ENCODE measurements at regions not wholly inside any gene's neighbourhood (a gene's known extent, or its start where the extent isn't known, plus 50 kb on each side); places are given as distances from the start of the nearest gene placed in this dataset.

- no peak overlapping the region for H3K27ac ChIP-seq
- TF ChIP-seq, protein P1, sequence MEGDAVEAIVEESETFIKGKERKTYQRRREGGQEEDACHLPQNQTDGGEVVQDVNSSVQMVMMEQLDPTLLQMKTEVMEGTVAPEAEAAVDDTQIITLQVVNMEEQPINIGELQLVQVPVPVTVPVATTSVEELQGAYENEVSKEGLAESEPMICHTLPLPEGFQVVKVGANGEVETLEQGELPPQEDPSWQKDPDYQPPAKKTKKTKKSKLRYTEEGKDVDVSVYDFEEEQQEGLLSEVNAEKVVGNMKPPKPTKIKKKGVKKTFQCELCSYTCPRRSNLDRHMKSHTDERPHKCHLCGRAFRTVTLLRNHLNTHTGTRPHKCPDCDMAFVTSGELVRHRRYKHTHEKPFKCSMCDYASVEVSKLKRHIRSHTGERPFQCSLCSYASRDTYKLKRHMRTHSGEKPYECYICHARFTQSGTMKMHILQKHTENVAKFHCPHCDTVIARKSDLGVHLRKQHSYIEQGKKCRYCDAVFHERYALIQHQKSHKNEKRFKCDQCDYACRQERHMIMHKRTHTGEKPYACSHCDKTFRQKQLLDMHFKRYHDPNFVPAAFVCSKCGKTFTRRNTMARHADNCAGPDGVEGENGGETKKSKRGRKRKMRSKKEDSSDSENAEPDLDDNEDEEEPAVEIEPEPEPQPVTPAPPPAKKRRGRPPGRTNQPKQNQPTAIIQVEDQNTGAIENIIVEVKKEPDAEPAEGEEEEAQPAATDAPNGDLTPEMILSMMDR (conservative IDR thresholded peaks at IDR 0.05; ENCODE audit: low read depth), result no peak
- POLR2A ChIA-PET (ENCODE audit: low non-redundant PET), result no interaction called here
- no peak for DNase-seq (ENCODE audit: low spot score)
- CTCF ChIA-PET, result no interaction called here
Observed at GRCh38 chr9:703392-703791, 138.1 kb upstream of the DMRT1 start.

DNA sequence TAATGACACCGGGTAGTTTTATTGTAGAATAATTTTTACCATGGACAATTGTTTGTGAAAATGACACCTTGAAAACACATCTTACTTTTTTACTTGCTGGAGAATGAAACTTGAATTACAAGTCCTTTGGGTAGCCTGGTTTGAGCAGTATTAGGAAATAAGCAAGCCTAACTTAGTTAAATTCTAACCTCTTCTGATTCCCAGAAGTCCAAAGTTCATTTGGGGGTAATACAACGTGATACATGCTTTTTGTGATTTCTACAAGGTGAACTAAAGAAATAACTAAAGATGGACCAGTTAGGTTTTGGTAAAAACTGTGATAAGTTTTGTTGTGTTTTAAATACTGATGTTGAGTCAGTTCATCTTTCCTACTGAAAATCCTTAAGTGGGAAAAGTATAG lies 135.4 kb upstream of the DMRT1 start:
- POLR2A ChIA-PET (ENCODE audit: low non-redundant PET), result no interaction called here
- TF ChIP-seq, protein P1 (conservative IDR thresholded peaks at IDR 0.05; ENCODE audit: low read depth), result no peak
- DNase-seq (ENCODE audit: low spot score), result no peak
- CTCF ChIA-PET, result no interaction called here
- H3K27ac ChIP-seq, result no peak overlapping the region

DNA sequence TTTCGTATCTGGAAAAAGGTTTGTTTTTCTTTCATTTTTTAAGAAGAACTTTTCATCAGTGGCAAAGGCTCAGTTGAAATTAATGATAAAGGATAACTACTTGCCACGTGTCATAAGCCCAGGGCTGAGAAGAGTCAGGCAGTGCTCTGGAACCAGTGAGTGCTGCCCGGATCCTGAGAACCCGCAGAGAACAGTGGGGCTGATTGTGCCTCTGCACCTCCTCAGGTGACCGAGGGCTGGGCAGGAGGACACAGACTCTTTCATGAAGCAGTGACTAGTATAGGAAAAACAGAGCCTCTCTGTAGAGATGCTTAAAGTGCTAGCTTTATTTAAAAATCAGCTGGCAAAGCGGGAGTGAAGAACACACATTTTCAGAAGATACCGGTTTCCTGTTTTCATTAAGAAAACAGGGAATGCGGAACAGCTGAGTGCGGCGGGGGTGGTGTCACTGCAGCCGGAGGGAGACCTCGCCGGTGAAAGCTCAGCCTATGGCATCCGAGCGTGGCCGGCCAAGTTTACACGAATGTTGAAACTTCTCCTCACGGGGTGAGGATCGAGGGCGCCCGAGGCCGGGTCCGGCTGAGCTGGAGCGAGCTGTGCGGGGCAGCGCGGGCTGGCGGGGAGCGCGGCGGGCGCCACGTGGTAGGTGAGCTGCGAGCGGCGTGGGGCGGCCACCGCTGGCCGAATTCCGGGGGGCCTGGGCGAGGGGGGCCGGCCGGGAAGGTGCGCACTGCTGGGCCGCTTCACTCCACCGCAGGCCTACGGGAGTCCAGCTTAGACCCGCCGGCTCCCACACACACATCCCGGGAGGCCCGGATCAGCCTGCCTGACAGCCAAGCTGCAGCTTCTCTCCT lies 134.7 kb upstream of the DMRT1 start:
- ChIA-PET POLR2A (ENCODE audit: low non-redundant PET) (no interaction called here), CTCF (interaction anchor here (1.1 kb wide), 1 partner anchor 94 kb away, joined by 4 read pairs; no protein-coding TSS in a partner anchor)
- TF ChIP-seq, protein P1 (conservative IDR thresholded peaks at IDR 0.05; ENCODE audit: low read depth), result no peak
- no peak for DNase-seq (ENCODE audit: low spot score)
- peak overlapping the region; percentile 79 for H3K27ac ChIP-seq

DNA sequence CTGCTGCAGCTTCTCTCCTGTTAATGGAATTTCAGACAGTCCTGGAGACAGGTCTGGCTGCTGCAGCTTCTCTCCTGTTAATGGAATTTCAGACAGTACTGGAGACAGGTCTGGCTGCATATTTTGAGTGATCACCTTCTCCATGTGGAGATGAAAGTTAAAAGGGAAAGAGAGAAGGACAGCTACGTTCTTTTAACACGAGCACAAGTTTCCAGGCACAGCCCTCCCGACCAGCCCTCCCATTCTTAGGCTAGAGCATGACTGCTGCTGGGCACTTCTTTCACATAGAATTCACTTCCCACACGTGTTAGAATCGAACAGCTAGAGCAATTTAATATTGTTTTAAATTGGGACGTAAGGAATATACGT lies 133.3 kb upstream of the DMRT1 start:
- ChIA-PET POLR2A (ENCODE audit: low non-redundant PET) (no interaction called here), CTCF (interaction anchor here (0.6 kb wide), 1 partner anchor 496 kb away, joined by 4 read pairs; no protein-coding TSS in a partner anchor)
- no peak for DNase-seq (ENCODE audit: low spot score)
- TF ChIP-seq, protein P1 (conservative IDR thresholded peaks at IDR 0.05; ENCODE audit: low read depth), result no peak
- H3K27ac ChIP-seq, result no peak overlapping the region

GRCh38 chr9:708551-709432 lies 132.7 kb upstream of the DMRT1 start:
- no peak overlapping the region for H3K27ac ChIP-seq
- ChIA-PET CTCF (interaction anchor here (0.6 kb wide), 1 partner anchor 495 kb away, joined by 4 read pairs; no protein-coding TSS in a partner anchor), POLR2A (ENCODE audit: low non-redundant PET) (no interaction called here)
- no peak for DNase-seq (ENCODE audit: low spot score)
- TF ChIP-seq, protein P1 (conservative IDR thresholded peaks at IDR 0.05; ENCODE audit: low read depth), result no peak

DNA sequence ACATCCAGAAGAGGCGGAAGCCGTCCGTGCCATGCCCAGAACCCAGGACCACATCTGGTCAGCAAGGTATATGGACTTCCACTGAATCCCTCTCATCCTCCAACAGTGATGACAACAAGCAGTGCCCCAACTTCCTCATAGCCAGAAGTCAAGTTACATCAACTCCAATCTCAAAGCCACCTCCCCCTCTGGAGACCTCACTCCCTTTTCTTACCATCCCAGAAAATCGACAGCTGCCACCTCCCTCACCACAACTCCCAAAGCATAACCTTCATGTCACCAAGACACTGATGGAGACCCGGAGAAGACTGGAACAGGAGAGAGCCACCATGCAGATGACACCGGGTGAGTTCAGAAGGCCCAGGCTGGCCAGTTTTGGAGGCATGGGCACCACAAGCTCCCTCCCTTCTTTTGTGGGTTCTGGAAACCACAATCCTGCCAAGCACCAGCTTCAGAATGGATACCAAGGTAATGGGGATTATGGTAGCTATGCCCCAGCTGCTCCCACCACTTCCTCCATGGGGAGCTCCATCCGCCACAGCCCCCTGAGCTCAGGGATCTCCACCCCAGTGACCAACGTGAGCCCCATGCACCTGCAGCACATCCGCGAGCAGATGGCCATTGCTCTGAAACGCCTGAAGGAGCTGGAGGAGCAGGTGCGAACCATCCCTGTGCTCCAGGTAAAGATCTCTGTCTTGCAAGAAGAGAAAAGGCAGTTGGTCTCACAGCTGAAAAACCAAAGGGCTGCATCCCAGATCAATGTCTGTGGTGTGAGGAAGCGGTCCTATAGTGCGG lies 130.3 kb upstream of the DMRT1 start:
- ChIA-PET CTCF (interaction anchor here (0.6 to 0.7 kb wide), 2 partner anchors 48 to 178 kb away, joined by 3 to 4 read pairs; no protein-coding TSS in a partner anchor), POLR2A (ENCODE audit: low non-redundant PET) (no interaction called here)
- no peak for DNase-seq (ENCODE audit: low spot score)
- H3K27ac ChIP-seq, result no peak overlapping the region
- TF ChIP-seq, protein P1 (conservative IDR thresholded peaks at IDR 0.05; ENCODE audit: low read depth), result no peak
